Body of pancreas (tissue), 4 donors: ENCODE measurements at regions not wholly inside any gene's neighbourhood (a gene's known extent, or its start where the extent isn't known, plus 50 kb on each side); places are given as distances from the start of the nearest gene placed in this dataset.

Experiments used
- CTCF ChIP-seq, 7 experiments: fragments of 450-650 bp in 4 of 7; fragments of 200-600 bp in 3 of 7; sonication (generic) in 3 of 7; IDR thresholded peaks; one replicate each; pipeline ENCODE4 v1.5.1; 2016 to 2019; ENCODE audit warnings: antibody characterized with exemption in 7 of 7
- POLR2A ChIP-seq, 3 donors: fragments of 450-650 bp; IDR thresholded peaks; one replicate each; pipeline ENCODE4 v1.6.1; 2016; ENCODE audit warnings: antibody characterized with exemption in 3 of 3, mild to moderate bottlenecking in 2 of 3

GRCh38 chr18:47577520-47577919, 326.1 kb upstream of the SKOR2 start:
- TF ChIP-seq CTCF (IDR thresholded peaks at IDR 0.05): no peak
- no peak for TF ChIP-seq POLR2A (IDR thresholded peaks at IDR 0.05)
